NCI-H1092 (cell line): ENCODE measurements at regions not wholly inside any gene's neighbourhood (a gene's known extent, or its start where the extent isn't known, plus 50 kb on each side); places are given as distances from the start of the nearest gene placed in this dataset.
A peak's percentile ranks its signal among the peaks of the same experiment; 100 is the strongest.

Experiments
- DNase-seq: peaks from one replicate; lab custom pipeline; 2025; lab: John Stamatoyannopoulos, UW

- no peak for DNase-seq
Measured at GRCh38 chr20:19807946-19808330, 49.9 kb downstream of the RIN2 start.

DNA sequence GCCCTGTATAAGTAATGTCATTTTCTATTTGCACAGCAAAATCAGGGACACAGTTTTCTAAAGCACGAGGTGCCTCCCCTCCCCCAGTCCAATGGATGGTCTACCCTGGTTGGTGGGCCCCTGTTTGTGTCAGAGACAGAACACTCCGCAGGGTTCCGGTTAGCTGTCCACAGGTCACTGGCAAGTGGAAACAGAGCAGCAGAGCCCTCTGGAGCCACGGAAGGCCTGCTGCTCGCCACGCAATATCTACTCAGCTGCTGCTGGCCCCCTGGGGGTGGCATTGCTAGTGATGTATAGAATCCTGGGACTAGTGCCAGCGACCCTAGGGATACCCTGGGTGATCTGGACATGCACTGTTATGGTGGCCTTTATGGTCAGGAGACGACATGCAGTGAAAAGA is 50.4 kb downstream of the RIN2 start:
- DNase-seq, result peak; percentile 23

GRCh38 chr20:19809505-19809904 is 51.4 kb downstream of the RIN2 start:
- no peak for DNase-seq

GRCh38 chr20:19811231-19811630 is 53.2 kb downstream of the RIN2 start:
- no peak for DNase-seq

DNA sequence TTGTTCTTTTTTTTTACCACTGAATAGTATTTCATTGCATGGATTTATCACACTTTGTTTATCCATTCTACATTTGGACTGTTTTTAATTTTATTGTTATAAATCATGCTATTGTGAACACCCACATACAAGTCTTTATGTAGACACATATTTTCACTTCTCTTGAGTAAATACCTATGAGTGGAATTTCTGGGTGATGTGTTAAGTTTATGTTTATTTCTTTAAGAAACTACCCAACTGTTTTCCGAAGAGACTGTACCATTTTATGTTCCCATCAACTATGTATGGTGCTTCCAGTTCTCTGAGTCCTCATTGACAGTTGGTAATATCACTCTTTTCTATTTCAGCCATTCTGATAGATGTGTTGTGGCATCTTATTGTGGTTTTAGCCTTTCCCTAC is 54.0 kb downstream of the RIN2 start:
- DNase-seq, result no peak

- DNase-seq, result no peak
Measured at GRCh38 chr20:19812696-19813095, 54.6 kb downstream of the RIN2 start.

- DNase-seq, result no peak
Measured at GRCh38 chr20:19813846-19814640, 56.0 kb downstream of the RIN2 start.

- no peak for DNase-seq
Measured at GRCh38 chr20:19815553-19815991, 57.5 kb downstream of the RIN2 start.

- no peak for DNase-seq
Measured at GRCh38 chr20:19816386-19816785, 58.3 kb downstream of the RIN2 start.

GRCh38 chr20:19817017-19817416 is 59.0 kb downstream of the RIN2 start:
- DNase-seq, result no peak

- DNase-seq, result no peak
Measured at GRCh38 chr20:19819149-19819548, 61.1 kb downstream of the RIN2 start.

GRCh38 chr20:19820555-19821211 is 62.6 kb downstream of the RIN2 start:
- no peak for DNase-seq

GRCh38 chr20:19821606-19822005 is 63.5 kb downstream of the RIN2 start:
- DNase-seq, result no peak

DNA sequence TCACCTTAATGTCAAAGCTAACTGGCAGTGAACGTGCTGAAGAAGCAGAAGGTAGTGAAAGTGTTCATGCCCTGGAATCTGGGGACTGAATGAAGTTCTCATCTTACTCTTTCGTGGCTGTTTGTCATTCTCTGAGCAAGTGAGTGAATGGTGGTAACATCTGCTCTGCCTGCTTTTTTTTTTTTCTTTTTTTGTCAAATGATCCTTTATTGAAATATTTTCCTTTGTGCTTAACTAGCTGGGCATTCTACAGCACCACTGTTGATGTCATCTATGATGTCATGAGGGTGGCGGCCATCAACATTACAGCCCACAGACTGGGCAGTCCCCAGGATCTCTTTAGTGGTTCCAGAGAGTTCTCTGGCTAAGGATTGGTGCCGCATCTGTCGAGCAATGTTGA is 65.2 kb downstream of the RIN2 start:
- DNase-seq, result no peak

- DNase-seq, result no peak
Measured at GRCh38 chr20:19823971-19824370, 65.9 kb downstream of the RIN2 start.

GRCh38 chr20:19824861-19825260 is 66.8 kb downstream of the RIN2 start:
- no peak for DNase-seq

DNA sequence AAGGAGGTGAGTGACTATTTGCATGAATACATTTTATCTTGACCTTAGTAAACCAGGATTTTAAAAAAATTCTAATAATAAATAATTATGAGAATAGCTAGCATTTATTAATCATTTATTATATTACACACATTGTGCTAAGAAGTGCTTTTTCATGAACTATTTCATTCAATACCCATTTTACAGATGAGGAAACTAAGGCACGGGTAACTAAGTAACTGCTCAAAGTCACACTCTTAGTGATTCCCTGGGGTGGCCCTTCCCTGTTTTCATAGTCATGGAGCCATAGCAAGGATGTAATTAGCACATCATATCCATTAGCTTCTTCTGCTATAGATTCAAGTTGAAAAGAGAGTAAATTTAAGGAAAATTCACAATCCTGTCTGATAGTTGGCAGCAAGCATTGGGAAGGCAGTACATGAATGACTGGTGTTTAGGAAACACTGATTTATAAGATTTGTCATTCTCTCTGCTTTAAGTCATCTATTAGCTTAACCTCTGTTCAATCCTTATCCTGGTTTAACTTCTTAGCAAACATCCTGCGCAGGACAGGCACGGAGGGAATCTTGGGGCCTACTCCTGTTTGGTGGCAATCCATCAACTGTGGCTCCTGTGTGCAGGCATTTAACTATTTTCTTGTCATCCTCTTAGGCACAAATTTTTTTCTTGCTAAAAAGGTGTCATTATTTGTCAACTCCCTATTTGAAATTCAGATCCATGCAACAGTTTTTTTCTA is 68.3 kb downstream of the RIN2 start:
- DNase-seq, result no peak

DNA sequence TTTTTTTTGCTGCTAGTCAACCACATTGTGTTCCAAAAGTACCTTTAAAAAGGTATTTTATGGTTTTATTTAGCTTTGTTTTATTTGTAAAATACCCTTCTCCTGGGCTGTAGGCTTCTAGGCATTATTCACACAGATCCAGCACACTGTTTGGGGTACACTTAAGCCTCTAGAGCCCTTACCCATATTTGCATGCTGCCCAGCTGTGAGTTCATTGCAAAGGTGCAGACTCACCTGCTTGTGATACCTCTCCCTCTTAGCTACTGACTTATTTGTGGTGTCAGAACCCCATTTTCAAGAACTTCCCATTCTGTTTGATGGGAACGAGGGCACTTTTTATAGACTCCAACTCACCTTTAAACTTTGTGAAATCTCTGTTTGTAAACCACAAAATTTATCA is 69.8 kb downstream of the RIN2 start:
- no peak for DNase-seq

GRCh38 chr20:19828232-19828631 is 70.2 kb downstream of the RIN2 start:
- no peak for DNase-seq

DNA sequence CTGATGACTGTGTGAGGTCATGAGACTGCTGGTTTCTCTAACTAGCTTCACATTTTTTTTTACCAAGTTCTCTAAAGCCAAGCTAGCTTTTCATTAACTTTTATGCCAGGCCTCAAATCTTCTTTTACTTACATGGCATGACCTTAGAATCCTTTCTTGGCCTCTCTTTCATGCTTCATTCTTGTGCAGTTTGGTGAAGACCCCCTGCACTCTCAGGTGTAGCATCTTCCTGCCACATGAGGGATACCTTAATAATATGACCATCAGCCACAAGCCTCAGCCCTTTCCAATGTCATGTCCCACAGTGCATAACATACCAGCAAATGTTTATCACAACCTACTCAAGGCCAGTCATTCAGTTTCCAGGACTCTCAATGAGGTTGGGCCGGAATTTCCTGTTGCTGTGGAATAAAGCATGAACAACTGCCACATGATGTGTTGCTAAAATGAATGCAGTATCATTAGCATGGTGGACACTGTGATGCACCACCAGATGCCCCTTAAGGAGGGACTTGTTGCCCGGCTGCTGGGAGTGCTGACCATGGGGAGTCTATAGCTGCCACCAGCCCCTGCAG is 72.2 kb downstream of the RIN2 start:
- DNase-seq, result no peak

GRCh38 chr20:19832875-19833274 is 74.8 kb downstream of the RIN2 start:
- no peak for DNase-seq

- no peak for DNase-seq
Measured at GRCh38 chr20:19833395-19833794, 75.3 kb downstream of the RIN2 start.

DNA sequence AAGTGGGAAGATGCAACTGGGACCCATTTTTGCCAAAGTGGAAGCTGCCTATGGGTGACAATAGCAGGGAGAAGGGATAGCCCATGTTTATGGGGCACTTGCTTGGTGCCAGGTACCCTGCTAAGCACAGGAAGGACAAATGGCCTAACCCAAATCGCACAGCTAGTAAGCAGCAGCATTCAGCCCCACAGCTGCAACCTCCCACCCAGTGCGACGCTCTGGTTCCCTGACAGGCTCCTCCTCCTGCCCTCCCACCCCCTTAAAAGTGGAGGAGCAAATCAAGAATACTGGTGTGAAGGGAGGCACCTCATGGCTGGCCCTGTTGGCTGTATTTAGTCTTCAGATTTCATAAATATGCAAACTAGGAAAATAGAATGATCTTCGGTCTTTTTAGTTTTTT is 76.2 kb downstream of the RIN2 start:
- DNase-seq, result no peak
